UCSD-AML1 (cell line): ENCODE measurements at regions not wholly inside any gene's neighbourhood (a gene's known extent, or its start where the extent isn't known, plus 50 kb on each side); places are given as distances from the start of the nearest gene placed in this dataset.
"Not testable (repeated sequence)": the region's sequence is repeated elsewhere in the genome, so short reads cannot be mapped to it uniquely, and the experiment has no call there.

ENCODE experiments used
- DNase-seq: peaks from one replicate; lab custom pipeline; 2025; ENCODE audit not compliant: unreplicated experiment; lab: John Stamatoyannopoulos, UW

DNA sequence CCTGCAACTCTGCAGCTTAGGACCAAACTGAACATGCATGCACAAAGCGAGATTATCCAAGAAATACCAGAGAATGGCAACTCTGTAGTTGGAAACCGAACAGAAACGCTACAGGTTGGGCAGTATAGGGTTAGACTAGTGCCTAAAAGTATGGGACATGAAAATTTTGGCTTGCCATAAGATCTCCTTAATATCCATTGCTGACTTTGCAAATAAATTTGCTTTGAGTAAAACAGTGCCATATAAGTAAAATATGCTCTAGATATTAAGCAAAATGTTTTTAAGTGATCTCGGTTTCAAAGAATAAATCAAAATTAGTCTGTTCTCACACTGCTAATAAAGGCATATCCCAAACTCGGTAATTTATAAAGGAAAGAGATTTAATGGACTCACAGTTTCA is 456.0 kb downstream of the PRDM9 start:
- DNase-seq, result no peak

DNA sequence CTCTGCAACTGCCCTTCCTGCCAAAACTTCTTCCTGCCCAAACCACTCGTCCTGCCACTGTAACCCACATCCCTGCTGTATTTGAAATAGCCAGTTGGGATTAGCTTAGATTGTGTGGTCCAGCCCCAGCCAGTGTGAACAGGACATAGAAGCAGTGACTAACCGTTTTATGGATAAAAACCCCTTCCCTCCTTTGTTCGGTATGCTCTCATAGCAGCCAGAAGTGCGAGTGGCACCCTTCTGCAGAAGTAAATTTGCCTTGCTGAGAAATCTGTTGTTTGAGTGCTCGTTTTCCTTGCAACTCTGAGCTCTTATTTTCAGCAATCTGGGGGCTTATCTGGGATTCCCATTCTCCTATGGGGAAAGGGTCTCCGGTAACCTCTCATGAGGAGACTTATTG is 470.0 kb downstream of the PRDM9 start:
- no peak for DNase-seq

DNA sequence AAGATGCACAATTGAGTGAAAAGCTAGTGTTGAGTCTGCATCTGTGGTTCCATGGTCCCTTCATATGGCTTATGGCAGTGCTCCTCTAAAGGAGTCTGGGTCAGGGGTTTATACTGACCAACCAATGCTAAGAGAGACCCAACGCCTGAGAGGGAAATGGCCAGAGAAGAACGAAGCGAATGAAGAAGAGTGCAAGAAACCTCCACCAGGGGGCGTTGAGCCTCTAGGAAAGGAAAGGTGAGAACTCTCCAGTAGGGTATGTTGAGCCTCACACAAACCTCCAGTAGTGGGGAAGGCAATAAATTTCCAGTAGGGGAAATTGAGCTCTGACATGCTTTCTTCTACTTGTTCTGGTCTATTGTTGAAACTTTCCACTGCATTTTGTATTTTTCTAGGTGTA is 470.6 kb downstream of the PRDM9 start:
- peak; percentile 9 for DNase-seq

DNA sequence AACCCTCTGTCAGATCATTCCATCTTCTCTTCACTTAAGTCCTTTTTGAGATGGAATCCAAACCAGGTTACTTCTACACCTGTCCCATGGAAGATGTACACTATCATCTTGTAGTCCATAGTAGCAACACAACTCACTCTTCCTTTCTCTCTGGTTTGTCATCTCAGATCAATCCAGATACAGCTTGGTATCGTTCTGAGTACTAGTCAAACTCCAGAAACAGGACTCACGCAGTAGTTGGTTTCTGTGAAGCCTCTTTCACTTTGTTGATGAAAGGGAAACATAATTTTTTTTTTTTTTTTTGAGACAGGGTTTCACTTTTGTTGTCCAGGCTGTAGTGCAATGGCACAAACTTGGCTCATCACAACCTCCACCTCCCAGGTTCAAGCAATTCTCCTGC is 484.0 kb downstream of the PRDM9 start:
- DNase-seq, result no peak

DNA sequence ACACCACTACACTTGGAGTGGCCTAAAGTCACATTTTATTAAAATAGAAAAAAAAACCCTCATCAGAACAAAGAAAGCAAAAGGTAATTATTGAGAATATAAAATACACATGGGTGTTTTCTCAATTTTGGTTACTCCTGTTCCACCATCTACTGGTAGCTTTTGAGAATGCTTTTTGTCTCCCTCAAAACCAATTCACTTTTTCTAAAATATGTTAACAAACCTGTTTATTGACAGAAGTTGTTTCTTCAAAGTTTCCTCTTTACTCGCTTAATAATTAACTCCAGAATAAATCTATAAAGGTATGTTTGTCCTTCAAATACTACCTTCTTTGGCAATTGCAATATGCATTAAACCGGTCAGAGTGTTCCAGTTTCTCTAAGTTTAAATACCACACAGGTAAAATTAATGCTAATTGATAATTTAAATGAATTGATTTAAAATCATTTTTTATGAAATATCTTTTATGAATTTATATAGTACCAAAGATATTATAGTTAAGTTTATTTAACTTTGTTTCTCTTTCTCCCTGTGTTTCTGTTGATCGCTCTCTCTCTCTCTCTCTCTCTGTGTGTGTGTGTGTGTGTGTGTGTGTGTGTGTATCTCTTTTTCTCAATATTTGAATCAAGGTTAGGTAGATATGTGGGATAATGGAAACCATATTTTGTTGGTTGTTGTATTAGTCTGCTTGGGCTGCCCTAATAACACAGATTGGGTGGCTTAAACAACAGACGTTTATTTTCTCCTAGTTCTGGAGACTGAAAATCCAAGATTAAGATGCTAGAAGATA is 487.4 kb downstream of the PRDM9 start:
- no peak for DNase-seq

DNA sequence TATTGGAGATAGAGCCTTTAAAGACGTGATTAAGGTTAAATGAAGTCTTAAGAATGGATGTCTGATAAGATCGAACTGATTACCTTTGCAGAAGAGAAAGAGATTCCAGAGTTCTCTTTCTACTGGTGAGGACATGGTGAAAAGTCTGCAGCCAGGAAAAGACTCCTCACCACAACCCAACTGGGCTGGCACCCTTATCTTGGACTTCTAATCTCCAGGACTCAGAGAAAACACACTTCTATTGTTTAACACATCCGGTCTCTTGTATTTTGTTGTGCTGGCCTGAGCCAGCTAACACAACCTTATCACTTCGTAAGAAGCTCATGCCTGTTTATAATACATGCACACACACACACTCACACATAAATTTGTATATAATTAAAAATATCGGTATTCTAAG is 489.1 kb downstream of the PRDM9 start:
- DNase-seq, result no peak

DNA sequence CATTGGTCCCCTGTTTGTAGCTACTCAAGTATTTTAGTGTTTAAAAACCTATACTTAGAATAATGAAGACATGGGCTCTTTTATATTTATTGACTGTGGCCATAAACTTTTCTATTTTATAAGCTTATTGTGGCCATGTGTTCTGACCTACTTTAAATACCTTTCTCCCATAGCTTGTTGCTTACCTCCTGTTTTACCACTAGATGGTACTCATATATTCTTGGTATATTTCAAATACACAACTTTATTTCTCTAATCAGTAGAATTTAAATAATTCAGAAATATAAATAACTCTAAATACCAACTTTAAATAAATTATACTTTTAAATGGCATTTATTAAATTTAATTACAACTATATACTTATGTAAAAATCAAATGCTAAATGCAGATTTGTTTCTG is 498.0 kb downstream of the PRDM9 start:
- DNase-seq, result no peak

DNA sequence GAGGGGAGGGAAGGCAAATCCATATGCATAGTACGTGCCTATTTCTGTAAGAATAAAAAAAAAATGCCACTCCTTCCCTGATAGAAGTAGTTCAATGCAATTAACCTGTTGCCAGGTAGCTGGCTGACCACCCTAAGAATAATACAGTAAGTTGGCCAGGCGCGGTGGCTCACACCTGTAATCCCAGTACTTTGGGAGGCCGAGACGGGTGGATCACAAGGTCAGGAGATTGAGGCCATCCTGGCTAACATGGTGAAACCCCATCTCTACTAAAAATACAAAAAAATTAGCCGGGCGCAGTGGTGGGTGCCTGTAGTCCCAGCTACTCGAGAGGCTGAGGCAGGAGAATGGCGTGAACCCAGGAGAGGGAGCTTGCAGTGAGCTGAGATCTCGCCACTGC is 510.3 kb downstream of the PRDM9 start:
- DNase-seq, result not testable (repeated sequence)

DNA sequence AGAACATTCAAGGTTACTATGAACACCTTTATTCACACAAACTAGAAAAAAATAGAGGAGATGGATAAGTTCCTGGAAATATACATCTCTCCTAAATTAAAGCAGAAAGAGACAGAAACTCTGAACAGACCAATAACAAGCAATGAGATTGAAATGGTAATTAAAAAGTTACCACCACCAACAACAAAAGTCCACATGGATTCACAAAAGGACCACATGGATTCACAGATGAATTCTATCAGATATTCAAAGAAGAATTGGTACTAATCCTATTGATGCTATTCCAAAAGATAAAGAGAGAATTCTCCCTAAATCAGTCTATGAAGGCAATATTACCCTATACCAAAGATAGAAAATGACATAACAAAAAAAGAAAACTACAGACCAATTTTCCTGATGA is 518.9 kb downstream of the PRDM9 start:
- no peak for DNase-seq

DNA sequence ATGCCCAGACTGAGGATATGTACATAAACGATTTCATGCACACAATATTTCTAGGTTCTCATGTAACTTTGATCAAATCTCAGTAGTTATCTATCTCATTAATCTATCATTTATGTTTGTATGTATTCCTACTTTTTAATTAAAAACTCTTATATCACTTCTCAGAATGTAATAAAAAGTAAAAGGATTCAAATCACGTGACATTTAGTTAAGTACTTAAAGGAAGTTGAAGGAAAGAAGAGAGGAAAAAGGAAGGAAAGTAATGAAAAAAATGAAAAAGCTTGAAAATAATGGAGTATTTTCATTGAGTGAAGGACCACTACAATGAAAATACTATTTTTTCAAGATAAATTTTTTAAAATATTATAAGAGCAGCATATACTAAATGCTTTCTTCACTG is 535.3 kb downstream of the PRDM9 start:
- DNase-seq, result no peak

DNA sequence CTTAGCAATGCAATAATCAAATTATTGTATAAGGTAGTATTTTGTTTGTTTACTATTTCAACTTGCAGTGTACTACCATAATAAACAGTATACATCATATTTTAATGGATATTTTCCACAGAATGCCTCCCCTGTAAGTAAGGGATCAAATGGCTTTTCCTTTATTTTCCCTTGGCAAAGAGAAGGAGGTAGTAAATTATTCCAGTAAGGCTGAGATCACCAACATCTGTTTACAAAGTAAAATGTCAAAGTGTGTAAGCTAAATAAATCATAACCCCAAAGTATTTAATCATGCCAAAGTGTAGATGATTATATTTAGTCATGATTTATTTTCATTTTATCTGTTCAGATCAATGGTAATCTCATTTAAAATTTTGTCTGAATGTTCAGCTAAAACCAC is 537.6 kb downstream of the PRDM9 start:
- no peak for DNase-seq

DNA sequence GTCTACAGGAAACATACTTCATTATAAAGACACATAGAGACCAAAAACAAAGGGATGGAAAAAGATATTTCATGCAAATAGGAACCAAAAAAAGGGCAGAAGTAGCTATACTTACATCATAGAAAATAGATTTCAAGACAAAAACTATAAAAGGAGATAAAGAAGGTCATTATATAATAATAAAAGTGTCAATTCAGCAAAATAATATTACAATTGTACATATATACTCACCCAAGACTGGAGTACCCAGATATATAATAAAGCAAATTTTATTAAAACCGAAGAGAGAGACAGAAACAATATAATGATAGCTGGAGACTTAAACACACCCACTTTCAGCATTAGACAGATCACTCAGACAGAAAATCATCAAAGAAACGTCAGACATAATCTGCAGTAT is 546.3 kb downstream of the PRDM9 start:
- no peak for DNase-seq

DNA sequence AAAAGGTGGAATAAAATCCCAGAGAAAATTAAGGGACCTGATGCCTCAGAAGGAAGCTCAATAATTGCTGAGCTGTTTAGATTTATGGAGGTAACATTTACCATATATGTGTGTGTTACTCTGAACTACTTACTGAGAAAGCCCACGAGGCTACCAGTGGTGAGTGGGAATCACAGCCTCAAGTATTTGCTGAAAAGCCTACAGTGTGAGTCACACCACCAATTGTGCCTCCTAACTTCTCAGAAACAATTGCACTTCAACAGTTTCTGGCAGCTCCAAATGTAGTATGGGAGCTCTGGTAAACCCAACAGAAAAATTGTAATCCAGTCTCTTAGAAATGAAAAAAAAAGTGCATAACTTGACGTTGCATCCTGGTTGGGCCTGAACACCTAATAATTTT is 551.6 kb downstream of the PRDM9 start:
- DNase-seq, result no peak

DNA sequence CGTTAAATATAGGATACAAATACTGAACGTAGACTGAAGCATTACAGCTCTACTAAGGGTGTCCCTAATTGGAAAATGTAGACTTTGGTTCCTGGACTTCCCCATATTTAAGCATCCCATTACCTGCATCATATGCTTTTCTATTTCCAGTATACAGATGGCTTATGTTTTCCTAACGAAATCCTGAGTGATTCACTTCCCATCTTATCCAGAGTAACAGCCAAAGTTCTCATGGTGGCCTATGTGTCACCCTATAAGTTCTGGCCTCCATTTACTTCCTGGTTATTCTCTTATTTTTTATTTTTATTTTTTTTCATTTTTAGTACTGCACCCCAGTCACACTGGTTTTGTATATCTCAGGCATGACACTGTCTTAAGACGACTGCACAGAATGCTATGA is 552.3 kb downstream of the PRDM9 start:
- DNase-seq, result no peak

DNA sequence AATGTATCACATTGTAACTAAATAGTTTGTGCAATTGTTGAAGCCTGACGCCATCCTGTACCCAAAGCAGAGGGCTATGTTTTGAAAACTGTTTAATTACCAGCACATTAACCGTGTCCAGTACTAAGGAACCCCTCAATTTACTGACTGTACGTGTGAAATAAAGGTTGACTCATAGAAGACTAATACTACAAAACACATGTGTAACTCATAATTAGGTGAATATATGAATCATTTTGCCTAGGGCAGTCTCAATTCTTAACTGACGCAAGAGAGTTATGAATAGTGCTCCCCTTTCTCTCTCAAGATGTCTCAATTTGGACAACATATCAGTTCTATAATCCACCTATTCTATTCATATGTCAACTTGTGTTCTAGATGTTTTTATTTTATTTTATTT is 558.4 kb downstream of the PRDM9 start:
- DNase-seq, result no peak

DNA sequence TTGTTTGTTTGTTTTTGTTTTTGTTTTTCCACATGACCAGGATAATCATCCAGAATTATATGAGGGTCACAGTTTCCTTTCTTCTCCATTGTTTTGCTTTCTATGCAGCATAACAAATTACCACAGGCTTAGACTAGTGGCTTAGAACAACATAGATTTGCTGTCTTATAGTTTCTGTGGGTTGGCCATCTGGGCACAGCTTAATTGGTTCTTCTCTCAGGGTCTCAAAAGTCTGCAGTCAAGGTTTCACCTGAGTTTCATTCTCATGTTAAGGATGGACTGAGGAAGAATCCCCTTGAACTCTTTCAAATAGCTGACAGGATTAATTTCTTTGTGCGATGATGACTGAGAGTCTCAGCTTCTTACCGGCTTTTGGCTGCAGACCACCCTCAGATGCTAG is 559.8 kb downstream of the PRDM9 start:
- no peak for DNase-seq

DNA sequence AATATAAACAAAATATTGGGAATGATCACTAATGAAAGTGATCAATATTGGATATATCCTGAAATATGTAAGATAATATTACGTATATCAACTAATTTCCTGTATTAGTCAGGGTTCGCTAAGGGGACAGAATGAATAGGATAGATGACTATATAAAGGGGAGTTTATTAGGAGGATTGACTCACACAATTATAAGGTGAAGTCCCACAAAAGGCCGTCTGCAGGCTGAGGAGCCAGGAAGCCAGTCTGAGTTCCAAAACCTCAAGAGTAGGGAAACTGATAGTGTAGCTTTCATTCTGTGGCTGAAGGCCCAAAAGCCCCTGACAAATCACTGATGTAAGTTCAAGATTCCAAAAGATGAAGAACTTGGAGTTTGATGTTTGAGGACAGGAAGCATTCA is 561.1 kb downstream of the PRDM9 start:
- no peak for DNase-seq

DNA sequence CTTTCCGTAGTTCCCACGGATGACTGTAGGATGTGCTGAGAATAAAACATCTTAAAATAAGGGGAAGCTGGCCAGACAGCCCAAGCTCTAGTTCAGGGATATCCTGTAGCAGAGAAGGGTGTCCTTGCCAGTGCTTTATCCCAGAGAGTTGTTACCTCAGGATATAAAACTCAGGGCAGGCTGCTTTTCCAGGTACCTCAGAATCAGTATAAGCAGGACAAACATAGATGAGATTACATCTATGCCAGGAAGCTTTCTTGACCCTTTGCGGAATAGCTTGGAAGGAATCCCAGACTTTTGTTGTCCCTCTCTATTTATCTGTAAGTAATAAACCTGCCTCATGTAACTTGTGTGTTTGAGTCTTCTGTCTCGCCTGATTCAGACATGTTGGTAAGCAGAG is 565.7 kb downstream of the PRDM9 start:
- no peak for DNase-seq

DNA sequence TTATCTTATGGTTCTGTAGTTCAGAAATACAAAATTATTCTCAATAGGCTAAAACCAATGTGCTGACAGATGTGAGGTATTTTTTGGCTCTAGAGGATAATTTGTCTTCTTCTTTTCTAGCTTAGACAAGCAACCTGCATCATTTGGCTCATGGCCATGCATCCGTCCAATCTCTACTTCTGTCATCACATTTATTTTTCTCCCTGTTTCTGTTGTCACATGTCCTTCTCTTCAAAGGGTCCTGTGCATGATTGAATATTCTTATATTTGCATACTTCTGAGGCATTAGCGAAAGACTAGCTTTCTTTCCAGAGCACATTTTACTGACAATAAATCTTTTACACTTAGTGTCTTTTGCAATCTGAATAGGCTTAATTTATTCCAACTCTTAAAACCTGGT is 564.7 kb downstream of the CDH10 start:
- no peak for DNase-seq

DNA sequence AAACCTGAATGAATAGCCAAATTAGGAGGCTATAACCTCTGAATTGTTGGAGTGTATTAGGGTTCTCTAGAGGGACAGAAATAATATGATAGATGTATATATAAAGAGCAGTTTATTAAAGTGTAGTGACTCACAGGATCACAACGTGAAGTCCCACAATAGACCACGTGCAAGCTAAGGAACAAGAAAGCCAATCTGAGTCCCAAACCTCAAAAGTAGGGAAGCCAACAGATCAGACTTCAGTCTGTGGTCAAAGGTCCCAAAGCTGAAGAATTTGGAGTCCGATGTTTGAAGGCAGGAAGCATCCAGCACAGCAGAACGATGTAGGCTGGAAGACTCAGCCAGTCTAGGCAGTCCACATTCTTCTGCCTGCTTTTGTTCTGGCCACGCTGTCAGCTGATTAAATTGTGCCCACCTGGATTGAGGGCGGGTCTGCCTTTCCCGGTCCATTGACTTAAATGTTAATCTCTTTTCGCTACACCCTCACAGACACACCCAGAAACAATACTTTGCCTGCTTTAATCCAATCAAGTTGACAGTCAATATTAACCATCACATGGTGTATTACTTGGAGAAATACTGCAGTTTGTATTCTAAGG is 550.6 kb downstream of the CDH10 start:
- no peak for DNase-seq

DNA sequence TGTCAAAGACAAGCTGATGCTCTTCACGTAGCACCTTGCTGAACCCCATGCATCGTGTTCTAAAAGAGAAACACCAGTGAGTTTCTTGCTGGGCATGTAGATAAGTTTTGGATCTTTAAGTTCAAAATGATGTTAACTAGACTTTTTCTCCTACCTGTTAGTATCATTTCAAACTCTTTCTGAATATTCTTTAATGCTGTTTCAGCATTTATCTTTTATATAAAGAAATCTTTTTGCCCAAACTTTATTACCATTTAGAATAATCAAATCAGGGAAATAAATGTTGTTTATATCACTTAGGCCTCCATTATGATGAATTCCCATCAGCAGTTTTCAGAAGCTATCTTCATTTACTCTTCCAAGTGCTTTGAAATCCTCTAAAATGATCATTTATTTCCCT is 542.8 kb downstream of the CDH10 start:
- DNase-seq, result no peak

DNA sequence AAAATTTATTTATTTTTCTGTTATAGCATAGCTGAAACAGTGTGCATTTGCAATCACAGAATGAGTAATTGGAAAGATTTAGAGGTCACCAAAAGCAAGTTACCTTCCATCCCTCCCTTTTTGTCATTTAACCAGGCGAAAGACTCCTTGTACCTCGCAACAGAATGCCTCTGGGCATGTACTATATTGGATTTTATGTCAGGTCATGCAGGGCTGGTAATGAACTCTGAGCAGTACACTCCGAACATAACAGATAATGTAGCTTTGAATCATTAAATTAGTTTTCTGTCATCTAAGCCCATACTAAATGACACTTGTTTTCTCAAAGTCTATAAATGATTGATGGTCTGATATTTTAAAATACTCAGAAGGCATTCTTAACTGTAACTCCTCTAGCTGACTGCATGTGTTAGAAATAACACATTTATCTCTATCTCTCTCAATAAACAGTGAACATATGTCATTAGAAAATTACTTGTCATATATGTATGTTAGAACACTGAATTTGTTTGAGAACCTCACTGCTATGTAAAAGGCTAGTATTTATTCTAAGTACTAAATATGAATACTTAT is 541.2 kb downstream of the CDH10 start:
- no peak for DNase-seq
